ENCODE measurements at regions not wholly inside any gene's neighbourhood (a gene's known extent, or its start where the extent isn't known, plus 50 kb on each side); places are given as distances from the start of the nearest gene placed in this dataset.

DNA sequence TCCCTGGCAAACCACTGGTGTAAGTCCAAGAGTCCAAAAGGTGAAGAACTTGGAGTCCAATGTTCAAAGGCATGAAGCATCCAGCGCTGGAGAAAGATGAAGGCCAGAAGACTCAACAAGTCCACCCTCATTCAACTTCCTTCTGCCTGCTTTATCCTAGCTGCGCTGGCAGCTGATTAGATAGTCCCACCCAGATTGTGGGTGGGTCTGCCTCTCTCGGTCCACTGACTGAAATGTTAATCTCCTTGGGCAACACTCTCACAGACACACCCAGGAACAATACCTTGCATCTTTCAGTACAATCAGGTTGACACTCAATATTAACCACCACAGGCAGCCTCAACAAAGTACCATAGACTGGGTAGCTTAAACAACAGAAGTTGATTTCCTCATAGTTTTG is 245.9 kb upstream of the IGF1R start:
- DNase-seq = no peak
- Histone ChIP-seq H3K4me1 (ENCODE audit: control insufficient read depth, insufficient read depth, low read length) (no peaks in the 10 kb centered on the region), H3K4me3 (ENCODE audit: low read length) (no peak overlapping the region), H3K27me3 (ENCODE audit: control insufficient read depth, insufficient read depth, low read length) (no peaks in the 10 kb centered on the region), H3K9me3 (ENCODE audit: control insufficient read depth, insufficient read depth, low read length) (no peaks in the 10 kb centered on the region), H3K36me3 (ENCODE audit: control insufficient read depth, insufficient read depth, low read length) (no peaks in the 10 kb centered on the region), H3K27ac (ENCODE audit: low read length) (no peak overlapping the region)
- no peaks in the 10 kb centered on the region for H3K9me3 Mint-ChIP-seq
- no peak overlapping the region for H3K4me3 Mint-ChIP-seq
- intact Hi-C loops (cut with micrococcal nuclease) = no loop called here
- H3K4me1 Mint-ChIP-seq = no peaks in the 10 kb centered on the region
- H3K36me3 Mint-ChIP-seq = no peaks in the 10 kb centered on the region
- H3K27me3 Mint-ChIP-seq (ENCODE audit: low read depth in 2 of 2) = peaks cover 12% of the 10 kb centered on the region in 2 donors
- no peak for ATAC-seq
- no peak for TF ChIP-seq CTCF (IDR thresholded peaks at IDR 0.05)
- 89% methylated on average over 3 of the region's 3 CpGs for WGBS (ENCODE audit: insufficient coverage)
- no peak overlapping the region for H3K27ac Mint-ChIP-seq

DNA sequence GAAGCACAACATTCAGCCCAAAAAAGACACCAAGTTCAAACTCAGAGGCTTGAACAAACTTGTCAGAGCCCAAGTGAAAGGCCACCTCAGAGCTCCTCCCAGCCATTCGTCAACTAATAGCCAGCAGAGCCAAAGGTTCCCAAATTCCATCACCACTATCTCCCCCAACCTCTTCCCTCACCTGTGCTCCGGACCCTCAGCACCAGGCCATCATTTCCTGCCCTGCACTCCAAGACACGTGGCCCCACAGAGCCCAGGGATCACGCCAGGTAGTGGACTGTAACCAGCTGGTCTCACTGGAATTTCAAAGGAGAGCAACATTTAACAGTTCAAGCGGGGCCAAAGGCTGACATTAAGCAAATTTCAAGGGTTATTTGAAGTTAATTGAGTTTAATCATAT is 245.2 kb upstream of the IGF1R start:
- Mint-ChIP-seq H3K27ac (no peak overlapping the region), H3K9me3 (no peaks in the 10 kb centered on the region), H3K36me3 (no peaks in the 10 kb centered on the region), H3K4me3 (no peak overlapping the region), H3K27me3 (ENCODE audit: low read depth in 2 of 2) (peaks cover 6 to 12% of the 10 kb centered on the region in 2 donors), H3K4me1 (no peaks in the 10 kb centered on the region)
- TF ChIP-seq CTCF (IDR thresholded peaks at IDR 0.05) = no peak
- Histone ChIP-seq H3K36me3 (ENCODE audit: control insufficient read depth, insufficient read depth, low read length) (no peaks in the 10 kb centered on the region), H3K4me1 (ENCODE audit: control insufficient read depth, insufficient read depth, low read length) (no peaks in the 10 kb centered on the region), H3K9me3 (ENCODE audit: control insufficient read depth, insufficient read depth, low read length) (no peaks in the 10 kb centered on the region), H3K27ac (ENCODE audit: low read length) (no peak overlapping the region), H3K4me3 (ENCODE audit: low read length) (no peak overlapping the region), H3K27me3 (ENCODE audit: control insufficient read depth, insufficient read depth, low read length) (no peaks in the 10 kb centered on the region)
- intact Hi-C loops (cut with micrococcal nuclease) = no loop called here
- ATAC-seq = no peak
- DNase-seq = no peak
- WGBS (ENCODE audit: insufficient coverage) = 79% methylated on average over 5 of the region's 5 CpGs

DNA sequence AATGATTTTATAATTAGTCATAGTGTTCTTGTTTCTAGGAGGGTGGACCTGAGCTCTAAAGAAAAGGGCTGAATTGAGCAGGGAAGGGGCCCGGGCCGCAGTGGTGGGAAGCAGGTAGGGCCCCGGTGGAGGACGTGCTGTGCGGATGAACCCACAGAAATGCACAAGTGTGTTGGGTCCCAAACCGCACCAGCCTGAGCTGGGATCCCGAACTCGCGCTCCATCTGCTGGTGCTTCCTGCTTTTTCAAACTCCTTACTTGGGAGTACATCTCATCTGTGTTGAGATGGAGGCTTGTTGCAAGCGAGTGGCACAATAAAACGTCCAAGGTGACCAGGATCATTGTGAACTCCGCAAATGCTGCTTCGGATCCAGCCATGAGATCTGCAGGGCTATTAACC is 244.8 kb upstream of the IGF1R start:
- Mint-ChIP-seq H3K36me3 (no peaks in the 10 kb centered on the region), H3K4me3 (no peak overlapping the region), H3K9me3 (no peaks in the 10 kb centered on the region), H3K27me3 (ENCODE audit: low read depth in 2 of 2) (peaks cover 2 to 11% of the 10 kb centered on the region in 2 donors), H3K27ac (no peak overlapping the region), H3K4me1 (no peaks in the 10 kb centered on the region)
- no peak overlapping the region for H3K27ac ChIP-seq (ENCODE audit: low read length)
- H3K4me3 ChIP-seq (ENCODE audit: low read length) = no peak overlapping the region
- TF ChIP-seq CTCF (IDR thresholded peaks at IDR 0.05) = no peak
- ATAC-seq (no peak), DNase-seq (no peak)
- no peaks in the 10 kb centered on the region for H3K4me1 ChIP-seq (ENCODE audit: control insufficient read depth, insufficient read depth, low read length)
- intact Hi-C loops (cut with micrococcal nuclease) = no loop called here
- no peaks in the 10 kb centered on the region for H3K36me3 ChIP-seq (ENCODE audit: control insufficient read depth, insufficient read depth, low read length)
- 84% methylated on average over 13 of the region's 13 CpGs for WGBS (ENCODE audit: insufficient coverage)
- no peaks in the 10 kb centered on the region for H3K27me3 ChIP-seq (ENCODE audit: control insufficient read depth, insufficient read depth, low read length)
- H3K9me3 ChIP-seq (ENCODE audit: control insufficient read depth, insufficient read depth, low read length) = no peaks in the 10 kb centered on the region

DNA sequence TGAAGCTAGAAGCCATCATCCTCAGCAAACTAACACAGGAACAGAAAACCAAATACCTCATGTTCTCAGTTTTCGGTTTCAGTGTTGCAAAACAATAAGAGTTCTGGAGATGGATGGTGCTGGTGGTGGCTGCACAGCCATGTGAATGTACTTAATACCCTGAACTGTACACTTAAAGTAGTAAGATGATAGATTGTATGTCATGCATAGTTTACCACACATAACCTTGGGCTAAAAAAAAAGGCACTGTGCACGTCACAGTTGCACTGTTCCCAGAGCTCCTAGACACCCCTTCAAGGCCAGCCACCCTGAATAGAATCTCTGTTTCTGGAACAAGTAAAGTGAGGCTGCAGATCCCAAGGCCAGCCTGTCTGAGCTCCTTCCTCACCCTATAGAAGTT is 243.3 kb upstream of the IGF1R start:
- Mint-ChIP-seq H3K27me3 (ENCODE audit: low read depth in 2 of 2) (peaks cover 0 to 6% of the 10 kb centered on the region in 2 donors), H3K36me3 (no peaks in the 10 kb centered on the region), H3K9me3 (no peaks in the 10 kb centered on the region), H3K4me1 (no peaks in the 10 kb centered on the region), H3K4me3 (no peak overlapping the region), H3K27ac (no peak overlapping the region)
- Histone ChIP-seq H3K9me3 (ENCODE audit: control insufficient read depth, insufficient read depth, low read length) (no peaks in the 10 kb centered on the region), H3K27ac (ENCODE audit: low read length) (no peak overlapping the region), H3K4me3 (ENCODE audit: low read length) (no peak overlapping the region), H3K4me1 (ENCODE audit: control insufficient read depth, insufficient read depth, low read length) (no peaks in the 10 kb centered on the region), H3K36me3 (ENCODE audit: control insufficient read depth, insufficient read depth, low read length) (no peaks in the 10 kb centered on the region), H3K27me3 (ENCODE audit: control insufficient read depth, insufficient read depth, low read length) (no peaks in the 10 kb centered on the region)
- WGBS (ENCODE audit: insufficient coverage) = 72% methylated on average over 1 of the region's 2 CpGs
- intact Hi-C loops (cut with micrococcal nuclease) = no loop called here
- no peak for TF ChIP-seq CTCF (IDR thresholded peaks at IDR 0.05)
- no peak for ATAC-seq
- DNase-seq = no peak

Data from natural killer cell (primary cell).